Tibial nerve (tissue), 4 donors: ENCODE measurements at regions not wholly inside any gene's neighbourhood (a gene's known extent, or its start where the extent isn't known, plus 50 kb on each side); places are given as distances from the start of the nearest gene placed in this dataset.

Experiments
- EP300 ChIP-seq, 2 donors: sonication (generic); formaldehyde crosslinking; IDR thresholded peaks; one replicate each; pipeline ENCODE4 v1.6.1; 2017; ENCODE audit warnings: antibody characterized with exemption in 2 of 2, mild to moderate bottlenecking in 1 of 2
- TF ChIP-seq, protein P1 (sequence below), 5 experiments: fragments of 200-600 bp in 3 of 5; fragments of 450-650 bp in 2 of 5; sonication (generic) in 3 of 5; IDR thresholded peaks; one replicate each; pipeline ENCODE4 v1.5.1; 2016 to 2019; ENCODE audit warnings: antibody characterized with exemption in 5 of 5, mild to moderate bottlenecking in 3 of 5, moderate library complexity in 2 of 5

DNA sequence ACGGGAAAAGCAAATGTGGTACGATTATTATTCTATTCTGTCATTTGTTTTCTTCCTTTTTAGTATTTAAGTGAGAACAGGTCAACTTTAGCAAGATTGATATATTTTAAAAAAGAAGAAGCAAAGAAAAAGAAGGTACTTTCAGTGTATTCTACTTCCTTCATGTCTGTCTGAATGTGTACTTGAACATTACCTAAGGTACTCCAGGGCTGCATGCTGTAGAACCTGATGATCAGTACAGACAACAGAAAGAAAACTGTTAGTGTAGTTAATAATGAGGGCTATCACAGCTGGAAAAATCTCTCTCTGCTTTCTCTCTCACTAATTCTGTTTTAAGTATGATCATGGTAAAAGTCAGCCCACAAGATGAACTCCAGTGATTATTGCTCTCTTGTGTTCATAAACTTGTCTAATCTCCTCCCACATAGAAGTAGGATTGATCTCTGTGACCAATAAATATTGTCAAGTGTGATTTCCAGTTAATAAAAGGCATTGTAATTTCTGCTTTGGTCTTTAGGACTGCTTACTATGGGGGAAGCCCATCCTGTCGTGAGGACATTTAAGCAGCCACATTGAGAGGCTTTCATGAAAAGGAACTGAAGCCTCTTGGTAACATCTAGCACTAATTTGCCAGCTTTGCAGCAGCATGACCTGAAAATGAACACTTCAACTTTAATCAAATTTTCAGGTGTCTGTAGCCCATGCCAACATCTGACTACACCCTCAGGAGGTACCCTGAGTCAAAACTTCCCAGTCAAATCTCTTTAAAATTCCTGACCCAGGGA lies 864.0 kb upstream of the ACO1 start:
- TF ChIP-seq, protein P1, sequence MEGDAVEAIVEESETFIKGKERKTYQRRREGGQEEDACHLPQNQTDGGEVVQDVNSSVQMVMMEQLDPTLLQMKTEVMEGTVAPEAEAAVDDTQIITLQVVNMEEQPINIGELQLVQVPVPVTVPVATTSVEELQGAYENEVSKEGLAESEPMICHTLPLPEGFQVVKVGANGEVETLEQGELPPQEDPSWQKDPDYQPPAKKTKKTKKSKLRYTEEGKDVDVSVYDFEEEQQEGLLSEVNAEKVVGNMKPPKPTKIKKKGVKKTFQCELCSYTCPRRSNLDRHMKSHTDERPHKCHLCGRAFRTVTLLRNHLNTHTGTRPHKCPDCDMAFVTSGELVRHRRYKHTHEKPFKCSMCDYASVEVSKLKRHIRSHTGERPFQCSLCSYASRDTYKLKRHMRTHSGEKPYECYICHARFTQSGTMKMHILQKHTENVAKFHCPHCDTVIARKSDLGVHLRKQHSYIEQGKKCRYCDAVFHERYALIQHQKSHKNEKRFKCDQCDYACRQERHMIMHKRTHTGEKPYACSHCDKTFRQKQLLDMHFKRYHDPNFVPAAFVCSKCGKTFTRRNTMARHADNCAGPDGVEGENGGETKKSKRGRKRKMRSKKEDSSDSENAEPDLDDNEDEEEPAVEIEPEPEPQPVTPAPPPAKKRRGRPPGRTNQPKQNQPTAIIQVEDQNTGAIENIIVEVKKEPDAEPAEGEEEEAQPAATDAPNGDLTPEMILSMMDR (IDR thresholded peaks at IDR 0.05), result no peak
- TF ChIP-seq EP300 (IDR thresholded peaks at IDR 0.05), result no peak
